RWPE1 (cell line): ENCODE measurements at regions not wholly inside any gene's neighbourhood (a gene's known extent, or its start where the extent isn't known, plus 50 kb on each side); places are given as distances from the start of the nearest gene placed in this dataset.
"Not testable (repeated sequence)": the region's sequence is repeated elsewhere in the genome, so short reads cannot be mapped to it uniquely, and the experiment has no call there.

ENCODE experiments used
- CTCF ChIA-PET: fragments of 350-600 bp; sonication (Branson Sonifier 250); formaldehyde crosslinking; extraction: SDS; loops from one replicate; lab custom pipeline; 2021; lab: Yijun Ruan, JAX
- POLR2A ChIA-PET: fragments of 400-600 bp; formaldehyde crosslinking; extraction: SDS; loops from one replicate; lab custom pipeline; 2020; ENCODE audit warnings: antibody characterized with exemption; ENCODE audit not compliant: low non-redundant PET; lab: Yijun Ruan, JAX
- DNase-seq: peaks from one replicate; pipeline ENCODE4 v3.0.0; 2012; ENCODE audit warnings: low spot score
- H3K27ac ChIP-seq: fragments of 450-650 bp; 2 replicates; pipeline ENCODE4 v1.5.1; 2017
- TF ChIP-seq, protein P1 (sequence below): fragments of 450-650 bp; conservative IDR thresholded peaks from 2 replicates; pipeline ENCODE4 v1.5.1; 2017; ENCODE audit warnings: low read depth, mild to moderate bottlenecking

DNA sequence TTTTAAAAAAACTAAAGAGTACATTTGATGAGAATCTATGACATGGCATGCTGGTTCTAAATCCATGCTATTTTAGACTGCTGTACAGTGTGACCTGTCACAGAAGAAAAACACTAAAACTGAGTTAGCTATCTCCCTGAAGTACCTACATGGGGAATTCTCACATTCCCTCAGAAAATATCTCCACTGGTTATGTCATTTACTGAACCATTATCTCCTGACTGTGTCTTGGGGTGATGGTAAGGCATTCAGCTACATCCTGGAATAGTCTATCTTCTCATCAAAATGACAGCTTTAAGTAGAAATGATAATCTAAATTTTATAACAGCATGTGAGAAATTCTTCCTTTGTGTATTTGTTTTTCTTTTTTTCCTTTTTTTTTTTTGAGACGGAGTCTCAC, 172.1 kb upstream of the HTR1E start:
- TF ChIP-seq, protein P1, sequence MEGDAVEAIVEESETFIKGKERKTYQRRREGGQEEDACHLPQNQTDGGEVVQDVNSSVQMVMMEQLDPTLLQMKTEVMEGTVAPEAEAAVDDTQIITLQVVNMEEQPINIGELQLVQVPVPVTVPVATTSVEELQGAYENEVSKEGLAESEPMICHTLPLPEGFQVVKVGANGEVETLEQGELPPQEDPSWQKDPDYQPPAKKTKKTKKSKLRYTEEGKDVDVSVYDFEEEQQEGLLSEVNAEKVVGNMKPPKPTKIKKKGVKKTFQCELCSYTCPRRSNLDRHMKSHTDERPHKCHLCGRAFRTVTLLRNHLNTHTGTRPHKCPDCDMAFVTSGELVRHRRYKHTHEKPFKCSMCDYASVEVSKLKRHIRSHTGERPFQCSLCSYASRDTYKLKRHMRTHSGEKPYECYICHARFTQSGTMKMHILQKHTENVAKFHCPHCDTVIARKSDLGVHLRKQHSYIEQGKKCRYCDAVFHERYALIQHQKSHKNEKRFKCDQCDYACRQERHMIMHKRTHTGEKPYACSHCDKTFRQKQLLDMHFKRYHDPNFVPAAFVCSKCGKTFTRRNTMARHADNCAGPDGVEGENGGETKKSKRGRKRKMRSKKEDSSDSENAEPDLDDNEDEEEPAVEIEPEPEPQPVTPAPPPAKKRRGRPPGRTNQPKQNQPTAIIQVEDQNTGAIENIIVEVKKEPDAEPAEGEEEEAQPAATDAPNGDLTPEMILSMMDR = no peak
- H3K27ac ChIP-seq = no peak overlapping the region
- ChIA-PET CTCF (interaction anchor here (0.6 to 0.7 kb wide), 2 partner anchors 55 to 147 kb away, joined by 3 read pairs; no protein-coding TSS in a partner anchor), POLR2A (no interaction called here)
- DNase-seq = no peak

DNA sequence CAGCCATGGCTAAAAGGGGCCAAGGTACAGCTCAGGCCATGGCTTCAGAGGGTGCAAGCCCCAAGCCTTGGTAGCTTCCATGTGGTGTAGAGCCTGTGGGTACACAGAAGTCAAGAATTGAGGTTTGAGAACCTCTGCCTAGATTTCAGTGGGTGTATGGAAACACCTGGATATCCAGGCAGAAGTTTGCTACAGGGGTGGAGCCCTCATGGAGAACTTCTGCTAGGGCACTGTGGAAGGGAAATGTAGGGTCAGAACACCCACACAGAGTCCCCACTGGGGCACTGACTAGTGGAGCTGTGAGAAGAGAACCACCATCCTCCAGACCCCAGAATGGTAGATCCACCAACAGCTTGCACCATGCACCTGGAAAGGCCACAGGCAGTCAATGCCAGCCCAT, 177.4 kb upstream of the HTR1E start:
- DNase-seq, POLR2A ChIA-PET: not testable (repeated sequence)

DNA sequence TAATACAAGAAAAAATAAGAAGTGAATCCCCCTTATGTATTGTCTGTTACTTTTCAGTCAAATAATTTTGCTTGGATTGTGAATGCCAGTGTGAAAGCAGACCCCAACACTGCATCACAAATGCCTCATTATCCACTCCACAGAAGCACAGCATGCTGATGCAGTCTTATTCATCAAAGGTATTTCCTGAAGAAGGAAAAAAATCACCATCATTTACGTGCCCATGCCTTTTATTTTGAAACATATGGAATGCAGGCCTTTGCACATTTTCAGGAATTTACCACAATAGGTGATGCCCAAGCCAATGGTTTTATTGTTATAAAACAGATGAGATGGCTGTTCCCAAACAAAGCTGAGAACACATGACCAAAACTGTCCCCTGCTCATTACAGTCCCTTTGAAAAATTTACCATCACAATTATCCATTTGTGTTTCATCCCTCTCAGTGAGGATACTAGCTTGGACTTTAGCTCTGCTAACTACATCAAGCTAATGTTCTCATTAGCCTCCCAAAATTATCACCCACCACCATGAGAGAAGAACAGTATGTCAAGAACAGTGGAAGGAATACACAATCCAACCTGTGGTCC, 180.6 kb upstream of the HTR1E start:
- ChIA-PET CTCF (no interaction called here), POLR2A (no interaction called here)
- TF ChIP-seq, protein P1 = no peak
- H3K27ac ChIP-seq = no peak overlapping the region
- no peak for DNase-seq

More for the DNA sequence above, 177.4 kb upstream of the HTR1E start:
- H3K27ac ChIP-seq, CTCF ChIA-PET: not testable (repeated sequence)

DNA sequence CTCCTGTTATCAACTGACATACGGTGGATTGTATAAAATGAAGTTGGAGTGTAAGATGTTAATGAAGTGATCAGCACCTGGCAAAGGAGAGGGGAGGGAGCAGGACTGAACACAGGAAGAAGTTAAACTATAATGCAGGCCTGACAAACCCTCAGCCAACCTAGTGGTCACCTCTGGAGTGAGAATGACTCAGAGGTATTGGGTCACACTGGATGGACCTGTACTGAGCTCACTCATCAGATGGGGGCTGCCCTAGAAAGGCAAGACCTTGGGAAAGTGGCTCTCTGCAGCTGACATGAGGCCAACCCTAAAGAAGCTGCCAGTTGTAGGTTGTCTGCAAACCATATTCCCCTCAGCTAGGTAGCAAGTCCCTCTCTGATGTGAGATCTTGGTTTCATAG, 193.3 kb upstream of the HTR1E start:
- TF ChIP-seq, protein P1 = no peak
- POLR2A ChIA-PET = no interaction called here
- no peak for DNase-seq
- H3K27ac ChIP-seq = no peak overlapping the region
- CTCF ChIA-PET = no interaction called here

DNA sequence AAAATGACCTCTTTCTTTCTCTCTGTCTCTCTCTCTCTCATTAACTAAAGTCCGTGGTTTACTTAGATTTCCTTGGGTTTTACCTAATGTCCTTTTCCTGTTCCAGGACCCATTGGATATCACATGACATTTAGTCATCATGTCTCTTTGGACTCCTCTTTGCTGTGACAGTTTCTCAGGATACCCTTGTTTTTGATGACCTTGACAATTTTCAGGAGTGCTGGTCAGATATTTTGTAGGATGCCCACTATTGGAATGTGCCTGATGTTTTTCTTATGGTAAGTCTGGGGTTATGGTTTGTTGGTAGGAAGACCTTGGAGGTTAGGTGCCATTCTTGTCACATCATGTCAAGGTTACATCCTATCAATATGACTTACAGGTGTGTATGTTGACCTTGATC, 199.2 kb upstream of the HTR1E start:
- ChIA-PET CTCF (no interaction called here), POLR2A (no interaction called here)
- TF ChIP-seq, protein P1 = no peak
- DNase-seq = no peak
- H3K27ac ChIP-seq = no peak overlapping the region

DNA sequence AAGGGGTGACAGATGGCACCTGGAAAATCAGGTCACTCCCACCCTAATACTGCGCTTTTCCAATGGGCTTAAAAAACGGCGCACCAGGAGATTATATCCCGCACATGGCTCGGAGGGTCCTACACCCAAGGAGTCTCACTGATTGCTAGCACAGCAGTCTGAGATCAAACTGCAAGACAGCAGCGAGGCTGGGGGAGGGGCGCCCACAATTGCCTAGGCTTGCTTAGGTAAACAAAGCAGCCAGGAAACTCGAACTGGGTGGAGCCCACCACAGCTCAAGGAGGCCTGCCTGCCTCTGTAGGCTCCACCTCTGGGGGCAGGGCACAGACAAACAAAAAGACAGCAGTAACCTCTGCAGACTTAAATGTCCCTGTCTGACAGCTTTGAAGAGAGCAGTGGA, 205.7 kb upstream of the HTR1E start:
- POLR2A ChIA-PET, CTCF ChIA-PET, H3K27ac ChIP-seq, DNase-seq: not testable (repeated sequence)

DNA sequence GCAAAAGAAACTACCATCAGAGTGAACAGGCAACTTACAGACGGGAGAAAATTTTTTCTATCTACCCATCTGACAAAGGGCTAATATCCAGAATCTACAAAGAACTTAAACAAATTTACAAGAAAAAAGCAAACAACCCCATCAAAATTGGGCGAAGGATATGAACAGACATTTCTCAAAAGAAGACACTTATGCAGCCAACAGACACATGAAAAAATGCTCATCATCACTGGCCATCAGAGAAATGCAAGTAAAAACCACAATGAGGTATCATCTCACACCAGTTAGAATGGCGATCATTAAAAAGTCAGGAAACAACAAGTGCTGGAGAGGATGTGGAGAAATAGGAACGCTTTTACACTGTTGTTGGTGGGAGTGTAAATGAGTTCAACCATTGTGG, 206.6 kb upstream of the HTR1E start:
- DNase-seq, POLR2A ChIA-PET, H3K27ac ChIP-seq, CTCF ChIA-PET: not testable (repeated sequence)

DNA sequence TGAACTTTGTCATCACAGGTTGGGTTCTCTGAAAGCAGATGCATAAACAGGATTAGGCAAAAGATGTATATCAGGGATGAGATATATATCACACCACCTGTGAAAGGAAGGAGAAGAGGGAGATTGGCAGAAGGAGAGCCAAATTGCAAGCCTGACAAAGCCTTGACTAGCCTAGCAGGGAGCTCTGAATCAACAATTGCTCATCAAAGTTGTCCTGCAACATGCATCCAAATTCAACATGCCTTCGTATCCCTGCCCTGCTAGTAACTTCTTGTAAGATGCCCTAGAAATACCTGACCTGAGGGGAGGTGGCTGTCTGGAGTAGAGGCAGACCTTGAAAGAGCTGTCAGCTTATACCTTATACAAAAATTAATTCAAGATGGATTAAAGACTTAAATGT, 207.1 kb upstream of the HTR1E start:
- ChIA-PET CTCF (no interaction called here), POLR2A (no interaction called here)
- no peak for DNase-seq
- no peak overlapping the region for H3K27ac ChIP-seq
- TF ChIP-seq, protein P1 = no peak
